Parathyroid adenoma (tissue), 2 donors: ENCODE measurements at regions not wholly inside any gene's neighbourhood (a gene's known extent, or its start where the extent isn't known, plus 50 kb on each side); places are given as distances from the start of the nearest gene placed in this dataset.
"Not testable (repeated sequence)": the region's sequence is repeated elsewhere in the genome, so short reads cannot be mapped to it uniquely, and the experiment has no call there.

Source experiments
- H2AFZ ChIP-seq: fragments of 300-600 bp; sonication (generic); one replicate; pipeline ENCODE4 v1.7.0; 2017; ENCODE audit warnings: antibody characterized with exemption, mild to moderate bottlenecking
- H3K27ac ChIP-seq: fragments of 300-600 bp; sonication (generic); one replicate; pipeline ENCODE4 v1.7.0; 2017
- H3K27me3 ChIP-seq: fragments of 300-600 bp; sonication (generic); one replicate; pipeline ENCODE4 v1.7.0; 2017; ENCODE audit warnings: low read length; ENCODE audit not compliant: control insufficient read depth, insufficient read depth
- H3K36me3 ChIP-seq: fragments of 300-600 bp; sonication (generic); one replicate; pipeline ENCODE4 v1.7.0; 2017; ENCODE audit warnings: low read length; ENCODE audit not compliant: control insufficient read depth, insufficient read depth
- H3K4me1 ChIP-seq: fragments of 300-600 bp; sonication (generic); one replicate; pipeline ENCODE4 v1.7.0; 2017; ENCODE audit warnings: control low read depth
- H3K4me2 ChIP-seq: fragments of 300-600 bp; sonication (generic); one replicate; pipeline ENCODE4 v1.7.0; 2017; ENCODE audit warnings: low read length
- H3K4me3 ChIP-seq: fragments of 300-600 bp; sonication (generic); one replicate; pipeline ENCODE4 v1.7.0; 2017; ENCODE audit warnings: low read depth, low read length
- H3K79me2 ChIP-seq: fragments of 300-600 bp; sonication (generic); one replicate; pipeline ENCODE4 v1.7.0; 2017; ENCODE audit warnings: control low read depth
- H3K9ac ChIP-seq: fragments of 300-600 bp; sonication (generic); one replicate; pipeline ENCODE4 v1.7.0; 2017; ENCODE audit warnings: mild to moderate bottlenecking
- H3K9me3 ChIP-seq: fragments of 300-600 bp; sonication (generic); one replicate; pipeline ENCODE4 v1.7.0; 2017; ENCODE audit warnings: low read length; ENCODE audit not compliant: control insufficient read depth
- TF ChIP-seq, protein P1 (sequence below): fragments of 300-600 bp; sonication (generic); IDR thresholded peaks from one replicate; pipeline ENCODE4 v1.7.0; 2017; ENCODE audit warnings: antibody characterized with exemption, mild to moderate bottlenecking
- donor health status: primary hyperparathyroidism.

- Histone ChIP-seq H3K9ac (no peak overlapping the region), H2AFZ (no peak overlapping the region)
- TF ChIP-seq, protein P1, sequence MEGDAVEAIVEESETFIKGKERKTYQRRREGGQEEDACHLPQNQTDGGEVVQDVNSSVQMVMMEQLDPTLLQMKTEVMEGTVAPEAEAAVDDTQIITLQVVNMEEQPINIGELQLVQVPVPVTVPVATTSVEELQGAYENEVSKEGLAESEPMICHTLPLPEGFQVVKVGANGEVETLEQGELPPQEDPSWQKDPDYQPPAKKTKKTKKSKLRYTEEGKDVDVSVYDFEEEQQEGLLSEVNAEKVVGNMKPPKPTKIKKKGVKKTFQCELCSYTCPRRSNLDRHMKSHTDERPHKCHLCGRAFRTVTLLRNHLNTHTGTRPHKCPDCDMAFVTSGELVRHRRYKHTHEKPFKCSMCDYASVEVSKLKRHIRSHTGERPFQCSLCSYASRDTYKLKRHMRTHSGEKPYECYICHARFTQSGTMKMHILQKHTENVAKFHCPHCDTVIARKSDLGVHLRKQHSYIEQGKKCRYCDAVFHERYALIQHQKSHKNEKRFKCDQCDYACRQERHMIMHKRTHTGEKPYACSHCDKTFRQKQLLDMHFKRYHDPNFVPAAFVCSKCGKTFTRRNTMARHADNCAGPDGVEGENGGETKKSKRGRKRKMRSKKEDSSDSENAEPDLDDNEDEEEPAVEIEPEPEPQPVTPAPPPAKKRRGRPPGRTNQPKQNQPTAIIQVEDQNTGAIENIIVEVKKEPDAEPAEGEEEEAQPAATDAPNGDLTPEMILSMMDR, result no peak
Observed at GRCh38 chr19:56912401-56913112, 72.0 kb upstream of the PEG3 start.

DNA sequence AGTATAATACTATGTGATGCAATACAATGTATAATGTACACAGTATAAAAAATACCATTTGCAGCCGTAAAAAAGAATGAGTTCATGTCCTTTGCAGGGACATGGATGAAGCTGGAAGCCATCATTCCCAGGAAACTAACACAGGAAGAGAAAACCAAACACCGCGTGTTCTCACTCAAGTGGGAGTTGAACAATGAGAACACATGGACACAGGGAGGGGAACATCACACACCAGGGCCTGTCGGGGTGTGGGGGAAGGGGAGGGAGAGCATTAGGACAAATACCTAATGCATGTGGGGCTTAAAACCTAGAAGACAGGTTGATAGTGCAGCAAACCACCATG lies 72.6 kb upstream of the PEG3 start:
- H2AFZ ChIP-seq, H3K4me1 ChIP-seq, H3K79me2 ChIP-seq, H3K4me3 ChIP-seq, H3K36me3 ChIP-seq, H3K27ac ChIP-seq, H3K9me3 ChIP-seq, H3K9ac ChIP-seq, H3K4me2 ChIP-seq, H3K27me3 ChIP-seq: not testable (repeated sequence)

More at GRCh38 chr19:56912401-56913112, 72.0 kb upstream of the PEG3 start:
- Histone ChIP-seq H3K4me1 (no peaks in the 10 kb centered on the region), H3K27me3 (no peaks in the 10 kb centered on the region), H3K9me3 (no peaks in the 10 kb centered on the region), H3K79me2 (no peaks in the 10 kb centered on the region), H3K27ac (no peak overlapping the region), H3K4me3 (no peak overlapping the region), H3K4me2 (no peak overlapping the region), H3K36me3 (no peaks in the 10 kb centered on the region)

DNA sequence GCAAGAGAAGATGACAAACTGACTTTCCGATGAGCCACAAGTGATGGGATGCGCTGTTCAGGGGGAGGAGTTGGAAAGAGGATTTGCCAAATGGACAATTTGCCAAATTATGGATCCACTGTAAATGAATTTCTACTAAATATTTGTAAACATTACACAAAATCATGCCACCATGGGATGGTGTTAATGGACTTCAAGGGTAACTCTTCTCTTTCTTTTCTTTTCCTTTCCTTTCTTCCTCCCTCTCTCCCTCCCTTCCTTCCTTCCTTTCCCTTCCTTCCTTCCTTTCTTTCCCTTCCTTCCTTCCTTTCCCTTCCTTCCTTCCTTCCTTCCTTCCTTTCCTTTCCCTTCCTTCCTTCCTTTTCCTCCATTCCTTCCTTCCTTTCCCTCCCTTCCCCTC lies 76.0 kb upstream of the PEG3 start:
- Histone ChIP-seq H3K4me3 (no peak overlapping the region), H3K4me1 (no peaks in the 10 kb centered on the region), H3K27ac (no peak overlapping the region), H3K9me3 (no peaks in the 10 kb centered on the region), H3K27me3 (no peaks in the 10 kb centered on the region), H3K9ac (no peak overlapping the region), H3K79me2 (no peaks in the 10 kb centered on the region), H2AFZ (no peak overlapping the region), H3K36me3 (no peaks in the 10 kb centered on the region), H3K4me2 (no peak overlapping the region)
- TF ChIP-seq, protein P1, result no peak

- TF ChIP-seq, protein P1, result no peak
- Histone ChIP-seq H3K9ac (no peak overlapping the region), H3K27ac (no peak overlapping the region), H3K9me3 (no peaks in the 10 kb centered on the region), H3K36me3 (no peaks in the 10 kb centered on the region), H2AFZ (no peak overlapping the region), H3K4me1 (no peaks in the 10 kb centered on the region), H3K4me3 (no peak overlapping the region), H3K27me3 (no peaks in the 10 kb centered on the region), H3K4me2 (no peak overlapping the region), H3K79me2 (no peaks in the 10 kb centered on the region)
Observed at GRCh38 chr19:56917529-56917928, 77.0 kb upstream of the PEG3 start.

DNA sequence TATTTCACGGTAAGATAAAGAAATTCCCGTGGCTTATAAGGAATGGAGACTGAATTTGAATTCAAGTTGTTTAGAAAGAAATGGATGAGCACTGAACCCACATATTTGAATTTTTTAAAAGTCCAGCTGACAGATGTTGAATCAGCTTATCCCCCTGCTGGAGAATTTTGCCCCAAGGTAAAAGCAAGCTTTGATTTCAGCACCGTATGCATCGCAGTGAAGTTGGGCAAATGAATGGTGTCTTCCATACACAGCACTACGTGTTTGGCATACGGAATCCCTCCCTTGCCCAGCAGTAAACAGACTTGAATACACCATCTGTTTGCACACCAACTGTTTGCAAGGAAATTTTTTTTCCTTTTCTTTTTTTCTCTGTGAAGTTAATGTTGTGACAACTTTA lies 77.5 kb upstream of the PEG3 start:
- Histone ChIP-seq H2AFZ (no peak overlapping the region), H3K4me1 (no peaks in the 10 kb centered on the region), H3K27ac (no peak overlapping the region), H3K79me2 (no peaks in the 10 kb centered on the region), H3K9me3 (no peaks in the 10 kb centered on the region), H3K36me3 (no peaks in the 10 kb centered on the region), H3K4me2 (no peak overlapping the region), H3K4me3 (no peak overlapping the region), H3K27me3 (no peaks in the 10 kb centered on the region), H3K9ac (no peak overlapping the region)
- TF ChIP-seq, protein P1, result no peak
